ENCODE measurements at regions not wholly inside any gene's neighbourhood (a gene's known extent, or its start where the extent isn't known, plus 50 kb on each side); places are given as distances from the start of the nearest gene placed in this dataset.
"Not testable (repeated sequence)": the region's sequence is repeated elsewhere in the genome, so short reads cannot be mapped to it uniquely, and the experiment has no call there.

GRCh38 chr5:96101358-96102089, 139.9 kb upstream of the ELL2 start:
- DNase-seq (ENCODE audit: low read depth in 2 of 2), result no peak

- DNase-seq (ENCODE audit: low read depth in 2 of 2), result not testable (repeated sequence)
Measured at GRCh38 chr5:96097488-96097887, 135.8 kb upstream of the ELL2 start.

- DNase-seq (ENCODE audit: low read depth in 2 of 2), result no peak
Measured at GRCh38 chr5:96096724-96097123, 135.1 kb upstream of the ELL2 start.

- no peak for DNase-seq (ENCODE audit: low read depth in 2 of 2)
Measured at GRCh38 chr5:96094904-96095303, 133.3 kb upstream of the ELL2 start.

- no peak for DNase-seq (ENCODE audit: low read depth in 2 of 2)
Measured at GRCh38 chr5:96093890-96094381, 132.3 kb upstream of the ELL2 start.

- no peak for DNase-seq (ENCODE audit: low read depth in 2 of 2)
Measured at GRCh38 chr5:96093340-96093739, 131.7 kb upstream of the ELL2 start.

- no peak for DNase-seq (ENCODE audit: low read depth in 2 of 2)
Measured at GRCh38 chr5:96091874-96092273, 130.2 kb upstream of the ELL2 start.

- DNase-seq (ENCODE audit: low read depth in 2 of 2), result no peak
Measured at GRCh38 chr5:96090215-96090614, 128.6 kb upstream of the ELL2 start.

GRCh38 chr5:96088706-96089498, 127.3 kb upstream of the ELL2 start:
- no peak for DNase-seq (ENCODE audit: low read depth in 2 of 2)

- no peak for DNase-seq (ENCODE audit: low read depth in 2 of 2)
Measured at GRCh38 chr5:96087939-96088338, 126.3 kb upstream of the ELL2 start.

- DNase-seq (ENCODE audit: low read depth in 2 of 2), result no peak
Measured at GRCh38 chr5:96084874-96085506, 123.3 kb upstream of the ELL2 start.

GRCh38 chr5:96083361-96083881, 121.8 kb upstream of the ELL2 start:
- no peak for DNase-seq (ENCODE audit: low read depth in 2 of 2)

- no peak for DNase-seq (ENCODE audit: low read depth in 2 of 2)
Measured at GRCh38 chr5:96081276-96081858, 119.7 kb upstream of the ELL2 start.

- no peak for DNase-seq (ENCODE audit: low read depth in 2 of 2)
Measured at GRCh38 chr5:96080557-96080956, 118.9 kb upstream of the ELL2 start.

GRCh38 chr5:96079962-96080361, 118.3 kb upstream of the ELL2 start:
- DNase-seq (ENCODE audit: low read depth in 2 of 2), result no peak

GRCh38 chr5:96079075-96079474, 117.4 kb upstream of the ELL2 start:
- no peak for DNase-seq (ENCODE audit: low read depth in 2 of 2)

- DNase-seq (ENCODE audit: low read depth in 2 of 2), result no peak
Measured at GRCh38 chr5:96076451-96076850, 114.8 kb upstream of the ELL2 start.

- DNase-seq (ENCODE audit: low read depth in 2 of 2), result no peak
Measured at GRCh38 chr5:96075579-96076289, 114.1 kb upstream of the ELL2 start.

- no peak for DNase-seq (ENCODE audit: low read depth in 2 of 2)
Measured at GRCh38 chr5:96074870-96075269, 113.2 kb upstream of the ELL2 start.

GRCh38 chr5:96074460-96074859, 112.8 kb upstream of the ELL2 start:
- no peak for DNase-seq (ENCODE audit: low read depth in 2 of 2)

GRCh38 chr5:96072791-96073165, 111.1 kb upstream of the ELL2 start:
- DNase-seq (ENCODE audit: low read depth in 2 of 2), result no peak

All from stimulated activated CD4-positive, alpha-beta T cell treated with anti-CD3 and anti-CD28 coated beads, Interleukin-1b, Interleukin-23, amount 100 ng/mL, for 4 hours (primary cell).